ENCODE measurements at regions not wholly inside any gene's neighbourhood (a gene's known extent, or its start where the extent isn't known, plus 50 kb on each side); places are given as distances from the start of the nearest gene placed in this dataset.
"Not testable (repeated sequence)": the region's sequence is repeated elsewhere in the genome, so short reads cannot be mapped to it uniquely, and the experiment has no call there.

GRCh38 chr5:23451156-23451555, 56.3 kb upstream of the PRDM9 start:
- DNase-seq: no peak
- intact Hi-C loops (cut with DNase I): no loop called here

GRCh38 chr5:23450187-23450586, 57.2 kb upstream of the PRDM9 start:
- DNase-seq: no peak
- intact Hi-C loops (cut with DNase I): no loop called here

- intact Hi-C loops (cut with DNase I): no loop called here
- no peak for DNase-seq
Observed at GRCh38 chr5:23448627-23449026, 58.8 kb upstream of the PRDM9 start.

- intact Hi-C loops (cut with DNase I): no loop called here
- no peak for DNase-seq
Observed at GRCh38 chr5:23446424-23446823, 61.0 kb upstream of the PRDM9 start.

- intact Hi-C loops (cut with DNase I): no loop called here
- no peak for DNase-seq
Observed at GRCh38 chr5:23445573-23445972, 61.8 kb upstream of the PRDM9 start.

- intact Hi-C loops (cut with DNase I): no loop called here
- DNase-seq: no peak
Observed at GRCh38 chr5:23440703-23441102, 66.7 kb upstream of the PRDM9 start.

- intact Hi-C loops (cut with DNase I): no loop called here
- no peak for DNase-seq
Observed at GRCh38 chr5:23437011-23437410, 70.4 kb upstream of the PRDM9 start.

GRCh38 chr5:23433534-23434315, 73.7 kb upstream of the PRDM9 start:
- intact Hi-C loops (cut with DNase I): no loop called here
- no peak for DNase-seq

GRCh38 chr5:23428705-23429104, 78.7 kb upstream of the PRDM9 start:
- intact Hi-C loops (cut with DNase I): no loop called here
- DNase-seq: no peak

- DNase-seq; intact Hi-C loops (cut with DNase I): not testable (repeated sequence)
Observed at GRCh38 chr5:23420214-23420613, 87.2 kb upstream of the PRDM9 start.

- DNase-seq: no peak
- intact Hi-C loops (cut with DNase I): no loop called here
Observed at GRCh38 chr5:23419115-23419514, 88.3 kb upstream of the PRDM9 start.

- intact Hi-C loops (cut with DNase I): no loop called here
- DNase-seq: no peak
Observed at GRCh38 chr5:23412515-23412914, 94.9 kb upstream of the PRDM9 start.

- intact Hi-C loops (cut with DNase I): no loop called here
- DNase-seq: no peak
Observed at GRCh38 chr5:23411994-23412393, 95.4 kb upstream of the PRDM9 start.

GRCh38 chr5:23411200-23411599, 96.2 kb upstream of the PRDM9 start:
- intact Hi-C loops (cut with DNase I): no loop called here
- DNase-seq: no peak

GRCh38 chr5:23410775-23411174, 96.6 kb upstream of the PRDM9 start:
- DNase-seq; intact Hi-C loops (cut with DNase I): not testable (repeated sequence)

GRCh38 chr5:23405316-23406068, 101.9 kb upstream of the PRDM9 start:
- intact Hi-C loops (cut with DNase I): no loop called here
- DNase-seq: no peak

- intact Hi-C loops (cut with DNase I): no loop called here
- DNase-seq: no peak
Observed at GRCh38 chr5:23402585-23402984, 104.8 kb upstream of the PRDM9 start.

- no peak for DNase-seq
- intact Hi-C loops (cut with DNase I): no loop called here
Observed at GRCh38 chr5:23400951-23401350, 106.5 kb upstream of the PRDM9 start.

GRCh38 chr5:23396346-23396745, 111.1 kb upstream of the PRDM9 start:
- intact Hi-C loops (cut with DNase I): no loop called here
- no peak for DNase-seq

GRCh38 chr5:23389291-23390101, 117.9 kb upstream of the PRDM9 start:
- no peak for DNase-seq

More at GRCh38 chr5:23389291-23390101, 117.9 kb upstream of the PRDM9 start:
- intact Hi-C loops (cut with DNase I): no loop called here

All from head of caudate nucleus (tissue), 42 donors.